Mesenchymal stem cell (in vitro differentiated cells and primary cell): ENCODE measurements at regions not wholly inside any gene's neighbourhood (a gene's known extent, or its start where the extent isn't known, plus 50 kb on each side); places are given as distances from the start of the nearest gene placed in this dataset.

Source experiments
- DNase-seq: peaks from one replicate; pipeline ENCODE4 v3.0.0-alpha.2; 2013
- H2AFZ ChIP-seq: one replicate; pipeline ENCODE4 v1.6.1; 2013; ENCODE audit warnings: low read depth, mild to moderate bottlenecking, control low read depth, inconsistent platforms, low read length, moderate library complexity
- H2AK5ac ChIP-seq: 2 replicates; pipeline ENCODE4 v1.6.1; 2013; ENCODE audit warnings: low read length, moderate library complexity, mild to moderate bottlenecking, inconsistent platforms; ENCODE audit not compliant: severe bottlenecking
- H2BK120ac ChIP-seq: one replicate; pipeline ENCODE4 v1.6.1; 2013; ENCODE audit warnings: low read depth, mild to moderate bottlenecking, inconsistent platforms, low read length, moderate library complexity
- H2BK12ac ChIP-seq, 2 experiments: one replicate each; pipeline ENCODE4 v1.6.1; 2013; ENCODE audit warnings: inconsistent platforms in 2 of 2, low read length in 2 of 2, mild to moderate bottlenecking in 2 of 2, moderate library complexity in 2 of 2, control low read depth in 1 of 2
- H2BK15ac ChIP-seq: one replicate; pipeline ENCODE4 v1.6.1; 2013; ENCODE audit warnings: mild to moderate bottlenecking, low read depth, inconsistent platforms; ENCODE audit not compliant: poor library complexity, severe bottlenecking
- H2BK5ac ChIP-seq: 2 replicates; pipeline ENCODE4 v1.6.1; 2013; ENCODE audit warnings: low read depth, mild to moderate bottlenecking, low read length, control low read depth, inconsistent platforms; ENCODE audit not compliant: poor library complexity, severe bottlenecking
- H3K14ac ChIP-seq, 2 experiments: one replicate each; pipeline ENCODE4 v1.6.1; 2013; ENCODE audit warnings: inconsistent platforms in 2 of 2, low read length in 2 of 2, control low read depth in 1 of 2, mild to moderate bottlenecking in 1 of 2, moderate library complexity in 1 of 2
- H3K18ac ChIP-seq, 2 experiments: one replicate each; pipeline ENCODE4 v1.6.1; 2013; ENCODE audit warnings: inconsistent platforms in 2 of 2, low read length in 2 of 2, control low read depth in 1 of 2, low read depth in 1 of 2, mild to moderate bottlenecking in 1 of 2
- H3K23ac ChIP-seq, 2 experiments: one replicate each; pipeline ENCODE4 v1.6.1; 2013; ENCODE audit warnings: inconsistent platforms in 2 of 2, low read length in 2 of 2, mild to moderate bottlenecking in 2 of 2, moderate library complexity in 2 of 2, control low read depth in 1 of 2
- H3K27ac ChIP-seq: 2 replicates; pipeline ENCODE4 v1.5.1; 2013; ENCODE audit warnings: mild to moderate bottlenecking, moderate library complexity, low read length, control low read depth, inconsistent platforms; ENCODE audit not compliant: poor library complexity, severe bottlenecking
- H3K27me3 ChIP-seq, 2 experiments: 2 replicates each; pipeline versions ENCODE4 v1.6.1 to v1.7.0; 2013; ENCODE audit warnings: low read length in 2 of 2, mild to moderate bottlenecking in 2 of 2, moderate library complexity in 2 of 2, control low read depth in 1 of 2, inconsistent platforms in 1 of 2; ENCODE audit not compliant: control insufficient read depth in 1 of 2, insufficient read depth in 1 of 2
- H3K36me3 ChIP-seq, 2 experiments: 2 replicates each; pipeline versions ENCODE4 v1.6.1 to v1.7.0; 2013; ENCODE audit warnings: low read length in 2 of 2, control low read depth in 1 of 2, inconsistent platforms in 1 of 2, low read depth in 1 of 2, mild to moderate bottlenecking in 1 of 2; ENCODE audit not compliant: insufficient read depth in 2 of 2, control insufficient read depth in 1 of 2
- H3K4ac ChIP-seq, 2 experiments: one replicate each; pipeline ENCODE4 v1.6.1; 2013; ENCODE audit warnings: inconsistent platforms in 2 of 2, low read length in 2 of 2, mild to moderate bottlenecking in 2 of 2, moderate library complexity in 2 of 2, control low read depth in 1 of 2, low read depth in 1 of 2
- H3K4me1 ChIP-seq: 2 replicates; pipeline ENCODE4 v1.6.1; 2013; ENCODE audit warnings: low read depth, low read length, control low read depth; ENCODE audit not compliant: control insufficient read depth, insufficient read depth
- H3K4me2 ChIP-seq: 2 replicates; pipeline ENCODE4 v1.6.1; 2013; ENCODE audit warnings: low read length, mild to moderate bottlenecking, inconsistent platforms; ENCODE audit not compliant: poor library complexity, severe bottlenecking
- H3K4me3 ChIP-seq, 2 experiments: 2 replicates each; pipeline versions ENCODE4 v1.5.1 to v1.7.0; 2013; ENCODE audit warnings: low read length in 2 of 2, mild to moderate bottlenecking in 2 of 2, control low read depth in 1 of 2, low read depth in 1 of 2; ENCODE audit not compliant: insufficient read depth in 1 of 2
- H3K79me1 ChIP-seq: replicated peaks from 2 replicates; pipeline ENCODE4 v1.6.1; 2013; ENCODE audit warnings: mild to moderate bottlenecking, control low read depth, low read length, inconsistent platforms; ENCODE audit not compliant: poor library complexity, severe bottlenecking
- H3K9ac ChIP-seq: 2 replicates; pipeline ENCODE4 v1.7.0; 2013; ENCODE audit warnings: mild to moderate bottlenecking, low read length, moderate library complexity
- H3K9me3 ChIP-seq: 2 replicates; pipeline ENCODE4 v1.7.0; 2013; ENCODE audit warnings: mild to moderate bottlenecking, low read length; ENCODE audit not compliant: control insufficient read depth
- H4K8ac ChIP-seq: one replicate; pipeline ENCODE4 v1.6.1; 2013; ENCODE audit warnings: inconsistent platforms, mild to moderate bottlenecking, low read length, moderate library complexity
- H4K91ac ChIP-seq: one replicate; pipeline ENCODE4 v1.6.1; 2013; ENCODE audit warnings: mild to moderate bottlenecking, low read length, inconsistent platforms
- WGBS: methylation state at CpG from one replicate; pipeline ENCODE4 v1.1.7; 2013; ENCODE audit warnings: mixed read lengths; 5-methylcytosine and 5-hydroxymethylcytosine counted together

- no peak overlapping the region for H2BK15ac ChIP-seq
- no peaks in the 10 kb centered on the region for H3K4me1 ChIP-seq
- WGBS: 92% methylated on average over 4 of the region's 4 CpGs
- H3K79me1 ChIP-seq: no peaks in the 10 kb centered on the region
- no peaks in the 10 kb centered on the region for H3K36me3 ChIP-seq
- no peak overlapping the region for H4K91ac ChIP-seq
- H3K14ac ChIP-seq: no peak overlapping the region
- H3K23ac ChIP-seq: no peak overlapping the region
- no peak overlapping the region for H3K4ac ChIP-seq
- H3K4me2 ChIP-seq: no peak overlapping the region
- DNase-seq: no peak
- no peak overlapping the region for H2BK120ac ChIP-seq
- no peak overlapping the region for H3K18ac ChIP-seq
- H3K9ac ChIP-seq: no peak overlapping the region
- no peak overlapping the region for H2BK5ac ChIP-seq
- H2AK5ac ChIP-seq: no peak overlapping the region
- no peak overlapping the region for H2AFZ ChIP-seq
- H4K8ac ChIP-seq: no peak overlapping the region
- H3K27me3 ChIP-seq: no peaks in the 10 kb centered on the region
- no peak overlapping the region for H3K4me3 ChIP-seq
- no peaks in the 10 kb centered on the region for H3K9me3 ChIP-seq
- H3K27ac ChIP-seq: no peak overlapping the region
- H2BK12ac ChIP-seq: no peak overlapping the region
Measured at GRCh38 chr1:186739515-186739914, 59.3 kb upstream of the PTGS2 start.

- Histone ChIP-seq H3K4me1 (no peaks in the 10 kb centered on the region), H2BK12ac (no peak overlapping the region), H3K27me3 (no peaks in the 10 kb centered on the region), H3K23ac (no peak overlapping the region), H3K4me3 (no peak overlapping the region), H3K36me3 (no peaks in the 10 kb centered on the region), H2BK5ac (no peak overlapping the region), H3K9me3 (no peaks in the 10 kb centered on the region), H3K14ac (no peak overlapping the region), H2AK5ac (no peak overlapping the region), H4K91ac (no peak overlapping the region), H3K4ac (no peak overlapping the region), H3K79me1 (no peaks in the 10 kb centered on the region), H4K8ac (no peak overlapping the region), H2BK15ac (no peak overlapping the region), H3K27ac (no peak overlapping the region), H2BK120ac (no peak overlapping the region), H2AFZ (no peak overlapping the region), H3K4me2 (no peak overlapping the region), H3K18ac (no peak overlapping the region), H3K9ac (no peak overlapping the region)
- DNase-seq: no peak
- WGBS: 78% methylated on average over 1 of the region's 1 CpG
Measured at GRCh38 chr1:186738926-186739325, 58.7 kb upstream of the PTGS2 start.

GRCh38 chr1:186736971-186737685 lies 56.9 kb upstream of the PTGS2 start:
- Histone ChIP-seq H3K27ac (no peak overlapping the region), H2BK12ac (no peak overlapping the region), H3K4me2 (no peak overlapping the region), H2BK5ac (no peak overlapping the region), H3K4ac (no peak overlapping the region), H3K9me3 (no peaks in the 10 kb centered on the region), H4K91ac (no peak overlapping the region), H3K18ac (no peak overlapping the region), H3K4me3 (no peak overlapping the region), H3K4me1 (no peaks in the 10 kb centered on the region), H3K79me1 (no peaks in the 10 kb centered on the region), H3K36me3 (no peaks in the 10 kb centered on the region), H3K14ac (no peak overlapping the region), H4K8ac (no peak overlapping the region), H2AFZ (no peak overlapping the region), H3K9ac (no peak overlapping the region), H2BK120ac (no peak overlapping the region), H2BK15ac (no peak overlapping the region), H2AK5ac (no peak overlapping the region), H3K23ac (no peak overlapping the region), H3K27me3 (no peaks in the 10 kb centered on the region)
- WGBS: 94% methylated on average over 2 of the region's 4 CpGs
- no peak for DNase-seq

- Histone ChIP-seq H2BK15ac (no peak overlapping the region), H3K14ac (no peak overlapping the region), H3K79me1 (no peaks in the 10 kb centered on the region), H4K8ac (no peak overlapping the region), H3K9me3 (no peaks in the 10 kb centered on the region), H3K4ac (no peak overlapping the region), H3K4me3 (no peak overlapping the region), H3K4me2 (no peak overlapping the region), H3K23ac (no peak overlapping the region), H4K91ac (no peak overlapping the region), H3K9ac (no peak overlapping the region), H2BK120ac (no peak overlapping the region), H2BK5ac (no peak overlapping the region), H3K27me3 (no peaks in the 10 kb centered on the region), H3K36me3 (no peaks in the 10 kb centered on the region), H2AK5ac (no peak overlapping the region), H2BK12ac (no peak overlapping the region), H3K27ac (no peak overlapping the region), H3K18ac (no peak overlapping the region), H3K4me1 (peaks cover 2% of the 10 kb centered on the region), H2AFZ (no peak overlapping the region)
- WGBS: no CpG with 5 or more reads among the region's 1 CpG
- no peak for DNase-seq
Measured at GRCh38 chr1:186735463-186735862, 55.2 kb upstream of the PTGS2 start.
